Ascending aorta (tissue), 2 donors: ENCODE measurements at regions not wholly inside any gene's neighbourhood (a gene's known extent, or its start where the extent isn't known, plus 50 kb on each side); places are given as distances from the start of the nearest gene placed in this dataset.

Experiments used
- DNase-seq, 2 donors: peaks; one replicate each; pipeline ENCODE4 v3.0.0-alpha.2; 2019; ENCODE audit warnings: low spot score in 2 of 2
- H3K27ac ChIP-seq, 2 donors: fragments of 200-600 bp; sonication (generic); one replicate each; pipeline ENCODE4 v1.5.1; 2016 to 2017; ENCODE audit warnings: mild to moderate bottlenecking in 1 of 2
- H3K27me3 ChIP-seq: fragments of 200-600 bp; sonication (generic); one replicate; pipeline ENCODE4 v1.5.1; 2017
- H3K36me3 ChIP-seq, 2 donors: fragments of 200-600 bp; sonication (generic); one replicate each; pipeline ENCODE4 v1.5.1; 2016
- H3K4me1 ChIP-seq, 2 donors: fragments of 200-600 bp; sonication (generic); one replicate each; pipeline ENCODE4 v1.5.1; 2016 to 2017; ENCODE audit warnings: mild to moderate bottlenecking in 1 of 2
- H3K4me3 ChIP-seq, 2 donors: fragments of 200-600 bp; sonication (generic); one replicate each; pipeline ENCODE4 v1.5.1; 2016 to 2017; ENCODE audit warnings: mild to moderate bottlenecking in 1 of 2
- H3K9me3 ChIP-seq, 2 donors: fragments of 200-600 bp; sonication (generic); one replicate each; pipeline ENCODE4 v1.5.1; 2016
- CTCF ChIP-seq, 3 experiments: fragments of 200-600 bp in 2 of 3; fragments of 450-650 bp in 1 of 3; sonication (generic) in 2 of 3; IDR thresholded peaks; one replicate each; pipeline ENCODE4 v1.5.1; 2016 to 2019; ENCODE audit warnings: antibody characterized with exemption in 3 of 3, mild to moderate bottlenecking in 1 of 3, moderate library complexity in 1 of 3
- intact Hi-C: fragments of 100-400 bp; cut with DNase I; formaldehyde crosslinking; loops from one replicate; pipeline ENCODE4 v1.15.1; 2023

- H3K36me3 ChIP-seq = no peaks in the 10 kb centered on the region
- no peaks in the 10 kb centered on the region for H3K27me3 ChIP-seq
- intact Hi-C loops = loop anchor here (5.0 to 10.0 kb wide), 2 partner anchors 79 to 182 kb away; no protein-coding TSS in a partner anchor
- H3K4me3 ChIP-seq = peak overlapping the region; percentile 14 to 49
- TF ChIP-seq CTCF (IDR thresholded peaks at IDR 0.05) = no peak
- peak overlapping the region; percentile 50 to 55 for H3K27ac ChIP-seq
- DNase-seq = no peak
- peaks cover 0 to 2% of the 10 kb centered on the region in 2 donors for H3K4me1 ChIP-seq
- H3K9me3 ChIP-seq = peaks cover 0 to 8% of the 10 kb centered on the region in 2 donors
Measured at GRCh38 chrX:40933132-40933705, 152.0 kb upstream of the USP9X start.

- no peak for TF ChIP-seq CTCF (IDR thresholded peaks at IDR 0.05)
- DNase-seq = no peak
- intact Hi-C loops = loop anchor here (5.0 to 10.0 kb wide), 2 partner anchors 78 to 181 kb away; no protein-coding TSS in a partner anchor
- Histone ChIP-seq H3K9me3 (peaks cover 0 to 2% of the 10 kb centered on the region in 2 donors), H3K27me3 (no peaks in the 10 kb centered on the region), H3K27ac (peak overlapping the region; percentile 50 to 55), H3K4me1 (peaks cover 0 to 2% of the 10 kb centered on the region in 2 donors), H3K4me3 (peak overlapping the region in 1 of 2 donors; percentile 49), H3K36me3 (no peaks in the 10 kb centered on the region)
Measured at GRCh38 chrX:40933706-40934425, 151.4 kb upstream of the USP9X start.

- no peaks in the 10 kb centered on the region for H3K36me3 ChIP-seq
- no peak for TF ChIP-seq CTCF (IDR thresholded peaks at IDR 0.05)
- intact Hi-C loops = loop anchor here (10.0 kb wide), 1 partner anchor 178 kb away; no protein-coding TSS in a partner anchor
- no peaks in the 10 kb centered on the region for H3K27me3 ChIP-seq
- peaks cover 0 to 2% of the 10 kb centered on the region in 2 donors for H3K4me1 ChIP-seq
- H3K27ac ChIP-seq = no peak overlapping the region
- DNase-seq = no peak
- no peaks in the 10 kb centered on the region for H3K9me3 ChIP-seq
- H3K4me3 ChIP-seq = no peak overlapping the region
Measured at GRCh38 chrX:40936827-40937226, 148.4 kb upstream of the USP9X start.

GRCh38 chrX:40938423-40938822 is 146.8 kb upstream of the USP9X start:
- intact Hi-C loops = loop anchor here (10.0 kb wide), 1 partner anchor 176 kb away; no protein-coding TSS in a partner anchor
- no peaks in the 10 kb centered on the region for H3K27me3 ChIP-seq
- H3K36me3 ChIP-seq = no peaks in the 10 kb centered on the region
- no peaks in the 10 kb centered on the region for H3K9me3 ChIP-seq
- no peak for TF ChIP-seq CTCF (IDR thresholded peaks at IDR 0.05)
- no peak overlapping the region for H3K4me3 ChIP-seq
- no peaks in the 10 kb centered on the region for H3K4me1 ChIP-seq
- no peak for DNase-seq
- H3K27ac ChIP-seq = no peak overlapping the region

GRCh38 chrX:40943093-40943641 is 142.1 kb upstream of the USP9X start:
- no peak for DNase-seq
- H3K36me3 ChIP-seq = no peaks in the 10 kb centered on the region
- intact Hi-C loops = no loop called here
- H3K4me3 ChIP-seq = no peak overlapping the region
- no peak overlapping the region for H3K27ac ChIP-seq
- TF ChIP-seq CTCF (IDR thresholded peaks at IDR 0.05) = no peak
- no peaks in the 10 kb centered on the region for H3K9me3 ChIP-seq
- no peaks in the 10 kb centered on the region for H3K27me3 ChIP-seq
- H3K4me1 ChIP-seq = no peaks in the 10 kb centered on the region
